GM21360 (cell line): ENCODE measurements at regions not wholly inside any gene's neighbourhood (a gene's known extent, or its start where the extent isn't known, plus 50 kb on each side); places are given as distances from the start of the nearest gene placed in this dataset.

ENCODE experiments used
- ATAC-seq: cut with Tn5 transposase; IDR thresholded peaks from one replicate; pipeline ENCODE4 v1.9.1; 2021; ENCODE audit warnings: mild to moderate bottlenecking, moderate library complexity; ENCODE audit not compliant: unreplicated experiment

DNA sequence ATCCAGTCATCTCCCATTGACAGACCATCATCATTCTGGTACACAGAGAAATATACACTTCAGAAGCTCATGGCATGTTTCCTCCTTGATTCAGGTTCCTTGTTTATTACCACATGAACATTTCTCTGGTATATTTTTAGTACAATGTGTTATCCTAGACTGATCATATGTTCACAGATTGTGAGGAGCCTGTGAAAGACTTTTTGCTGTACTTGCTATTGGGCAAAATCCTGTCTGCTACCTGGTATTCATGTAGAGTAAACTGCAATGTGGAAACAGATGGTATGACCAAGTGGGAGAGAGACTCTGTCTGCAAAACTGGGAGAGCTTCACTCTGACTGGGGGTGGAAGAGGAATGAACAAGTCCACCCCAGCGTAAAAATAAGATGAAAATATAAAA is 657.2 kb downstream of the IRS1 start:
- no peak for ATAC-seq

DNA sequence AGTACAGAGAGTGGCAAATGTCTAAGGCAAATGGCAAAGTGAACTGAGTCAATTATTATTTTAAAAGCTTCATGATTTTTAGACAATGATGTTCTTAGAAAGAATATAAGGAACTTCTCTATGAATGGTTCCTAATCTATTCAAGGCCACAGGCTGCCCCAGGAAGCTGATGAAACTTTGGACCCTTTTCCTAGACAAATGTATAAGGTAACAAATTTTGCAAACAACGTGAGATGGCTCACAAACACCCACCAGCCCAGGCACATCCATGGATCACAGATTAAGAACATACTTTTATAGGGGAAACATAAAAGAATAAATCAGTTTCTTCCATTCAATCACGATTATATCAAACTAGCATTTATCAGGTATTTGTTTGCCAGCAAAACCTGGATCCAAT is 659.0 kb downstream of the IRS1 start:
- no peak for ATAC-seq

DNA sequence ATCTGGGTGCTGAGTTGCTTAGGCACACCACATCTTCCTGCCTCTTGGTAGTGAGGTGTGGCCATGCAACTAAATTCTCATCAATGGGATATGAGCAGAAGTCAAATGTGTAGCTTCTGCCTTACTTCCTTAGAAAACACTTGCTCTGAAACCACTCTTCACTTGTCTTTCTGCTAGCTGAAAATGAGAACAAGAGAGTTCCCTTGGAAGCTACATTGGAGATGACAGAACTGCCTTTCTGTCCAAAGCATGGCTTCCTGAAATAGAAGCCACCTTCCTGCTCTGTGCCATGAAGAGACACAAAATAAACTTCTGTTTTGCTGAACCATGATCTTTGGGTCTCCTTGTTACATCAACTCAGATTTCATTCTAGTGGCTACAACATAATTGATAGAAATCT is 659.9 kb downstream of the IRS1 start:
- no peak for ATAC-seq

DNA sequence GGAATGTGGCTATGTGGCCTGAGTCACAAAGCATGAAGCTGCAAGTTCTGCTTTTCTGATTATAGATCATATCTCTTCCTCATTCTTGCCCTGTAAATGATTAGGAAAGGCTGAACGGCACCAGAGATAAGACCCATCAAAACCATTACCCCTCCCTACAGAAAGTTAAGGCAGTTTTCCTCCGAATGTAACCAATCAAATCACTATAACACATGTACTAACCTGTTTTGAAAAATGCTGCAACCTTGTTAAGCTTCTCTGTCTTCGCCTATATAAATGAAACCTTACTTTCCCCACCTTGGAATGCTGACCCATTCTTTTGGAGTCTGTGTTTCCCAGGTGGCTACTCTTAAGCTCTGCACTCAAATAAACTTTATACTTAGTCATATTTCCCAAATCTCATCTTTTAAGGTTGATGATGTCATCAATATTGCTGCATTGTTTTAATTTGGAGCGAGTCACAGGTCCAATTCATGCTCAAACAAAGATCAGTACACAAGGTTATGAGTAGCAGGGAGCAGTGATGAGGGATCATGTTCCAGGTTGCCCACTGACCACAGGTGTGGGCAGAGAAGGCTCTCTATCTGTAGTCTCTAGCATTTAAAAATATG is 662.3 kb downstream of the IRS1 start:
- ATAC-seq: no peak

DNA sequence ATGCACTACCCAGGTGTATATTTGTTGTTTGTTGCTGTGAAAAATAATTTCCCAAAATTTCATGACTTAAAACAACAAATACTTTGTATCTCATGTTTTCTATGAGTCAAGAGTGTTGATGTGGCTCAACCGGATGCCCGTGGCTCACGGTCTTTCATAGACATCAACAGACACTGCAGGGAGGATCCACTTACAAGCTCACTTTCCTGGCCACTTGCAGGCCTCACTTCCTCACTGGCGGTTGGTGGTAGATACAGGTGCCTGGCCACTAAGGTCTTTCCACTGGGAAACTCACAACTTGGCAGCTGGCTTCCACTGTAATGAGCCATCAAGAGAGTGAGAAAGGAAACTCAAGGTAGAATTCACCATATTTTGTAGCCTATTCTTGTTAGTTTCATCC is 662.9 kb downstream of the IRS1 start:
- ATAC-seq: no peak

DNA sequence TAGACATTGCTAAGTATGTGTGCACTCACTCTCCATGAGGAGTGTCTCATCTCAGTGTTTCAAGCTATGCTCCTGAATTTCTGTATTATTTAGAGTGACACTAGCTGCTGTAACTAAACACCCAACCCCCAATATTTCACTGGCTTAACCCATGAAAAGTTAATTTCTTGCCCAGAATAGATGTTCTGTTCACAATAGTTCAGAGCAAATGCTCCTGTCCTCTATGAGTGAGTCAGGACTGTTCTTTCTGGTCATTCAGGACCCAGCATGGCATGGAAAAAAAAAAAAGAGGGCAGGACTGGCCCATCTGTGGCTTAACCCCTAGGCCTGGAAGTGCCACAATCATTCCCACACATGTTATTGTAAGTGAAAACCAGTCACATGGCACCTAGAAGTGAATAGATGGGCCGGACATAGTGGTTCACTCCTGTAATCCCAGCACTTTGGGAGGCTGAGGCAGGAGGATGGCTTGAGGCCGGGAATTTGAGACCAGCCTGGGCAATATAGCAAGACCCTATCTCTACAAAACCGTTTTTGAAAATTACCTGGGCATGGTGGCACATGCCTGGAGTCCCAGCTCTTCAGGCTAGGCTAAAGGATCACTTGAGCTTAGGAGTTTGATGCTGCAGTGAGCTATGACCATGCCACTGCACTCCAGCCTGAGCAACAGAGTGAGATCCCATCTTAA is 663.6 kb downstream of the IRS1 start:
- ATAC-seq: no peak

DNA sequence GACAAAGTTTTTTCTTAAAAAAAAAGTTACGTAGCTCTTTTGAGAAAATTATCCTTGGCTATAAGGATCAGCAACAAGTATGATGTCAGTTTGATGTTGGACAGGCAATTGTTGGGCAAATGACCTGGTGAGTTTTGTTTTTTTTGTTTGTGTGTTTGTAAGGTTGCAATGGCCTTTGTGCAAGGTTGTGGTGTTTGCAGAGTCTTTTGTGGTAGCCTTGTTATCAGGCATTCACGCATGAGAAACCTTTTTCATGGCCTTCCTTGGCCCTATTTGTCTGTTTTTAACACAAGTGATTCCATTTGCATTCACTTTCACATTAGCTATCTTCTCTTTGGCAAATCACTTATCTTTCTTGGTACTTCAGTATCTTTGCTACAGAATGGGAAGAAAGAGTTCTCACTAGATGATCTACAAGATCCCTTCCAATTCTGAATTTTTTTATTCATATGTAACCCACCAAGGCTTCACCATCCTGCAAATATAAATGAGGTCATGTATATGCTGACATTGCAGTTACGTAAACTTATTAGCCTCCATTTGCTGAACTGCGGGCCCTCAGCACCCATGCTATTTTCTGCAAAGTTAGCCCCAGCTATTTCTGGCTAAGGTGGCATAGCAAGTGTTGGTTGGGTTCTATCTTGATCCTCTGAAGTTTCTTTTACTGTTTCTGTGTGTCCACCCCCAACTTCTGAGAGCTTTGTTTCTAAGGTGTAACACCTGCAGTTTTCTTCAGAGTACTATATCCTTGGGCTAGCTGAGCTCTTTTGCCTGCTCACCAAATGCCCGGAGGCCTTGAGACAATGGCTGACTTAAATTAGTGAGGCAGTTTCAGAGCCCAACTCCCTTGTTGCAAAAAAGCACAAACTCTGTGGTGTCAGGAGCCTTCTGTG is 667.1 kb downstream of the IRS1 start:
- ATAC-seq: no peak

DNA sequence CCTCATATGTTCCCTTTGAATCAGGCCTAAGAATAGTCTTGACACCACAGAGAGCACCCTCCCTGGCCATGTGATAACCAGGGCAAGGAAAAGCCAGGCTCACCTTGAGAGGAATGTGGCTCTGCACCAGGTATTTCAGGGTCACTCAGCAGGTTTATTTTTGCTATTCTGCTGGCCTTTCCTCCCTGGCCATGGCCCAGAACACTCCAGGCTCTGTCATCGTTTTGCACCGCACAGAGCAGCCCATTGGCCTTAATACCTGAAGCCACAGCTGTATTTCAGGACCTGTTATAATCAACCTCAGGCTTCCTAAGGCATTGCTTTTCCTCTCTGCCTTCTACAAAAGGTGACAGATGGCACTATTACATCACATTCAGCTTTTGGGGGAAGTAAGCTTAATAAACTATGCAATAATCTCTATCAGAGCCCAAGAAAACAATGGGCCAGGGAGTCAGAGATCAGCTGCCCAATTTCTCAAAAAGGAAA is 668.3 kb downstream of the IRS1 start:
- no peak for ATAC-seq

DNA sequence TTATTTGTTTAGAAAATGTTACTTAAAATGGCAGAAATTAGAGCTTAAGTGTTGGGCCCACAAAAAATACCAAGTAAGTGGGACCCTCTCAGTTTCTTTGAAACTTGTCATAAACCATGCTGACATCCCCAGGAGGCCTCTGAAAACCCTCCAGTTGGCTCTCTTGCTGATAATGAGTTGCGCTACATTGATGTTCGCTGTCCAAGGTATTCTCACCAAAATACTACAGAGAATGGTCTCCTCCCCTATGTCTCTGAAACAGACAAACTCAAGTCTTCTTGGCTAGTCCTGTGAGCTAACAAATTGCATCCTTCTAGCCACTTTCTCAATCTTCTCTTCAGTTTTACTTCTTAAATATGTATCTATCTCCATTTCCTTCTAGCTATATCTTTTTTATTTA is 669.4 kb downstream of the IRS1 start:
- no peak for ATAC-seq

DNA sequence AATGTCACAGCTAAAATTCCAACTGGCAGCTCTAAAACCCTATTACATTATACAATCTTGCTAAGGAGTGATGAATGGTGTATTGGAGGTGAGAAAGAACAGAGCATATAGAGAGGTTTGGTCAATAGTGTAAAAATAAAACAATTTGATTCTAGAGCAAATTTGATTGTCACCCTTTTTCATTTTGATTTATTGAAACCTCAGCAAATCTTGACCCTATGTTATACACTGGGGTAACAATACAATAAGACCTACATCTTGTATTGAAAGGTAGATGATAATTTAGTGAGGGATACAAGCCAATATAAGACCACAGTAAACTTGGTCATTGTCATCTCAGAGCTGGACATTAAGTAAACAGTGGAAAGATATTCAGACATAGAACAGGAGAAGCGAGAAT is 671.9 kb downstream of the IRS1 start:
- no peak for ATAC-seq

DNA sequence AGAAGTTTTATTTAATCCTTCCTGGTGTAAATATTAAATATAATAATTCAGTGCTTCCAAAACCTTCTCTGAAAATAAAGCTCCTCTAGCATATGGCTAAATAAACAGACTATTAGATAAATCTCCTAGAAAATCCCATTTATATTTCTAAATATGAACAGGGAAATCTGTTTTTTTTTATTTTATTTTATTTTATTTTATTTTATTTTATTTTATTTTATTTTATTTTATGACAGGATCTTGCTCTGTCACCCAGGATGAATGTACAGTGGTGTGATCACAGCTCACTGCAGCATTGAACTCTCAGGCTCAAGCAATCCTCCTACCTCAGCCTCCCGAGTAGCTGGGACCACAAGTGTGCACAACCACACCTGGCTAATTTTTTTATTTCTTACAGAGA is 673.5 kb downstream of the IRS1 start:
- ATAC-seq: no peak

DNA sequence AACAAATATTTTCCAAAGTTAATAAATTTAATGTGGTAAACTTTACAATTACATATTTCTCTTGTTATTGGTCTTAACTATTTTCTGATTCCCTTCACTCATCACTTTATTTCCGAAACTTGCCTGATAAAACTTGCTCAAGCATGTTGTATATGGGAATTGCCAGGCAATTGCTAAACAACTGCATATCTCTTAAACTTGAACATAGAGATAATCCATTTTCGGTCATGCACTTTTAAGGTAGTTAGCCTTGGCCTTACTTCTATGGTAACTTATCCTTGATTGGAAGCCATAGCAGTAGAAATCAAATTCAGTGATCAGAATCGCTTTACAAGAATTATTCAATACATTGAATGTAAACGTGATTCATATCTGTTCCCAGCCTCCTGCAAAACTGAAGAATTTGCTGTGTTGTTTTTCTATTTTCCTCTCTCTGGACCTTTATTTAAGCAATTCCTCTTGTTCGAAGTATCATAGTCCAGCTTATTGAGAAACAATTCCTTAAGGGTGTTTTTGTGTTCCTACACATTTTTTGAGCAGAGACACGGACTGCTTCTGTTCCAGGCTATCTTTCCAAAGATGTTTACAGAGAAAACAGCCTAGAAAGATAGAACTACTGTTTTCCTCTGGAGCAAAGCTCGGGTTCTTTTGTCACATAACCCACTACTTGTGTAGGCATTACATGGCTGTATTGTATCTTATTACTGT is 674.3 kb downstream of the IRS1 start:
- no peak for ATAC-seq

DNA sequence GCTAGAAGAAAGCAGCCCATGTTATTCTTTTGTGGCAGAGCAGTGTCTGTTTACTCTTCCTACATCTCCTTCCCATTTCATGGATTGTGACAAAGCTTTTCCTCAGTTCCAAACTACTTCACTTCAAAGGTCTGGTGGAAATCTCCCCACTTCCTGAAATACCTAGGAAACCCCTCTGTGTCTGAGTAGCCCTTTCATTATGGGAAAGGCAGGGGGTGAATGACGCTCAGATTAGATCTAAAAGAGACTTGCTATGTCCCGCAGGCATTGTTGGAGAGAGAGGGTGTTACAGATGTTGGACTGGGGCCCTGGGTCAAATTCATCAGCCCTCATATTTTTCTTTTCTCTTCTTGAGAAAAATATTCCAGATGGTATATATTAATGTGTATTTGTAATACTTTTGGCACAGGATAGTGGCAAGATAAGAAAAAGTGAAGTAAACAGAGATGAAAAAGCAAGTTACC is 675.0 kb downstream of the IRS1 start:
- no peak for ATAC-seq

DNA sequence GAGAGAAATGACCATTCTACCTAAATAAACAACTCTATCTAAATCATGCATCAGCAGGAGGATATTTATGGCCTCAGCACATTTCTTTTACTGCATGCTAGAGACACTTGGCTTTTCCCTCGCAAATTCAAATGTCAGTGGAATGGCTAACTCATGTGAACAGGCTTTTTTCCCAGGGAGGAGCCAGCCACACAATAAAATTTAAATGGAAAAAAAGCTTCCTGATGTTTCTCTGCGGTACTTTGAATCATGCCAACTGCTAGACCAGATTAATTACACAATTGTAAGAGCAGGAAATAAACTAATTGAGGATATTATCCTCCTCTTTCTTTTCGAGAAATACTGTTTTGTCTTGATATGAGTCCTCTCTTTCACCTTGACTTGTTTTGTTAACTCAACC is 676.3 kb downstream of the IRS1 start:
- ATAC-seq: no peak

DNA sequence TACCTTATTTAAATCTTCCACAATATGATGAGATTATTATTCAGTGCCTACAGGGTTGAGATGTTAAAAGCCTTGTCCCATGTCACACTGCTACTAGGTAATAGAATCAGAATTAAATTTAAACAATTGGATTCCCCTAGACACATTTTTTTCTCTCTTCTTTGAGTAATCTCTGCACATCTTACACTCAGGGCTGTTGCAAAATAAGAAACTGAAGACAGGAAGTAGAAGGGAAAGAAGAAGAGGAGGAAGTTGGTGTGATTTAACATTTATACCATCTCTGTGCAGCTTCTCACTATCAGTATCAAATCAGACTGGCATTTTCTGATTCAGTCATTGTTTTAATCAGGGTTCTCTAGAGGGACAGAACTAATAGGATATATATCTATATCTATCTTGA is 677.6 kb downstream of the IRS1 start:
- ATAC-seq: no peak

DNA sequence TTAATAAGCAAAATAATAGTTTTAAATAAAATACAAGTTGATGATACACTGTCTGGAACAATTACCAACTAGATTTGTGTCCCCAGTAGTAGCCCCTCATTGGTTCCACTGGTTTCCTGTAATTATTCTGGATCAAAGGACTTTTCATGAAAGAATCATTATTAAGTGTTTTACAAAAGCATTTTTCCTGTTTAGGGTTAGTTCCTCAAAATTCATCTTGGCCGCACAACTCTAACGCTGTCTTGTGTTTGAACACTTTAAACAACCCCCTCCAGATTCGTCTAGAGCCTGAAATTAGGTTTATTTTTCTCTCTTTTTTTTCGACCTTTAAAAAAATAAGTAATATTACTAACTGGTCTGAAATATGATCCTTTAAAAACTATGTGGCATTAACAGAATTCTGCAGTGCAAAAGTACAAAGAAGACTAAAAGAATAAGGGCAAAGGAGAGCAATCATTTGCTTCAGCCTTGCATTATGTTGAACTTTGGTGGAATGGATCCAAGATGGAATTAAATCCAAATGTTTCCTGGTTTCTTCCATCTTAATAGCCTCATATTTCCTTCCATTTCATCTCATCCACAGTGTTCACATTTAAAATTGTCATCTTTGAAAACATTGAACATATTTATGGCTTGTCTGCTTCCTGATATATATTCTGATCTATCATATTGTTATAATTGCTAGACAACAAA is 678.4 kb downstream of the IRS1 start:
- no peak for ATAC-seq

DNA sequence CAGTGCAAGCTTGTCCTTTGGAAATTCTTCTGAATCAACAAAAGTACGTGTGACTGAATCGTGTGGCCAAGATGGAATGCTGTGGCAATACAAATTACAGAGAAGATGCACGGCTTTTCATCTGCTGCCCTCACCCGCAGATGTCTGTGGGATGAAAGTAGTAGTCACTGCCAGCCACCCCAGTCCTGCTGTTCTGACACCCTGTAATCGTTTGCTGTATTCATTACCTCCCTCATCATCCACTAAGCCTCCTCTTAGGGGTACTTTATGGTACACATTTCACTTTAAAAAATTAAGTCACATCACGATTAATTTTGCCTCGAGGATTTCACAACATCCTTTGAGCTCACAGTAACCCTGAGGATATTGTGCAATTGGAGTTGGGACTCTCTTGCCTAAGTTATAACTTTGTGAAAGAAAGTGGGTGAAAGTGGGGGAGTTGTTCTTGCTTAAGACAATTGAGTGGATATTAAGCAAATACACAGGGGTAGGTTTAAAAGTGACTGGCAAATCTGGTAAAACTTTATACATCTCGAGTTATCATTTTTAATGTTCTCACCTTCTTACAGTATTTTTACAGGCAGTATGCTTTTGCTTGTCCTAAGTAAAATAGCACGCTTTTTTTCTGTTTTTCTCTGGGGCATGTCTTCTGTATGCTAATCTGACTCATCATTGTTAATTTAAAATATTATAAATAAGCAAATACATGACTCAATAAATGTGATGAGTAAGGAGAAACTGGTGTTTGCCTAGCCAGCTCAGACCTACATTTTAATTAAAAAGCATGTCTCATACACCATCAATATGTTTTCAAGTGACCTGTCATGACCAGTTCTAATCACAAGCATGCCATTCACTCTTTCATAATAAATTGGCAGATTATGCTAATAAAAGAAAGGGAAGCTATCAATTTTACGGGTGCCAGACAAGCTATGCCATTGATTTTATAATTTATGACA is 680.9 kb downstream of the IRS1 start:
- ATAC-seq: no peak

DNA sequence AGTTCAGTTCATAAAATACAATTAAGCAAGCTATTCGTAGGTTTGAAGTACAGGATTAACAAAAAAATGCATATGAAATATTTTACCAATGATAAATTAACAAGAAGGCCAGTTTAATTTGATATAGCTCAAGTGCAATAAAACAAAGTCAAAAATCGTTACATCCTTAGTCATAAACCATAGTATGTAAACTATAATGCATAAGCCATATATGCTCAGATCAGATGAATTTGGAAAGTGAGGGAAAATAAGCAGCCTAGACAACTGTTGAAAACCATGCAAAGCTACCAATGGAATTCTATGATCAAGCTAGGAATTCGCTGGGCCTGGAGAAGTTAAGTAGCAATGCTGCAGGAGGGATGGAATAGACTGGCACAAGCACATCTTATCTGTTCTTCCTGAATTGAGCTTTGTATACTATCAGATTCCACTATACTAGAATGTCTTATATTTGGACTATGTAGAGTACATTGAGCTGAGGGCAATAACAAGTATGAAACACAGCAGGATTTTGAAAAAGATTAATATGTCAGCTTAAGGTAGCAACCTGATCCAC is 682.0 kb downstream of the IRS1 start:
- ATAC-seq: no peak

DNA sequence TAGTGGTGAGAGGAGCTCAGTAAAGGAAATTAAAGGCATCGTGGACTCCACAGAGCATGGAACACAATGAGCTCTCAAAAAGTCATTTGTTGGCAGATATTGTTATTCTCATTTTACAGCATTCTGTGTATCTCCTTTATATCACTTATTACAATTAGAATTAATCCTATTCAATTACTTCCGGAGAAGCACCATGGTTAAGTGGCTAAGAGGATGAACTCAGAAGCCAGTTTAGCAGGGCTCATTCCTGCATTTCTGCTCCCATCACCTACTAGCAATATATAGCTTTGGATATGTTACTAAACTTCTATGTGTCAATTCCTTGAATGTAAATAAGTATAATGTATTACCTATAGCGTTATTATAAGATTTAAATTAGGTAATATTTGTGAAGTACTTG is 683.3 kb downstream of the IRS1 start:
- ATAC-seq: no peak
